ENCODE measurements at regions not wholly inside any gene's neighbourhood (a gene's known extent, or its start where the extent isn't known, plus 50 kb on each side); places are given as distances from the start of the nearest gene placed in this dataset.

- FAIRE-seq, result no peak
- no peak for DNase-seq (ENCODE audit: low spot score)
- Histone ChIP-seq H3K36me3 (replicated peaks in 1 of 2; ENCODE audit: control insufficient read depth in 1 of 2, insufficient read depth in 2 of 2, low read length in 2 of 2) (no peaks in the 10 kb centered on the region), H3K4me1 (ENCODE audit: insufficient read depth, low read length) (no peaks in the 10 kb centered on the region), H2AFZ (ENCODE audit: low read length) (no peak overlapping the region), H3K9ac (ENCODE audit: insufficient read depth, low read depth, low read length) (no peak overlapping the region), H3K27ac (ENCODE audit: extremely low read length, insufficient read depth, low read length) (no peak overlapping the region), H3K9me3 (ENCODE audit: low read length) (no peaks in the 10 kb centered on the region), H3K4me2 (ENCODE audit: low read depth, low read length) (no peak overlapping the region), H3K79me2 (ENCODE audit: insufficient read depth, low read length) (no peaks in the 10 kb centered on the region), H3K4me3 (replicated peaks in 1 of 3; ENCODE audit: insufficient read depth in 1 of 3, low read depth in 2 of 3, low read length in 3 of 3) (no peak overlapping the region), H3K27me3 (ENCODE audit: control insufficient read depth in 1 of 2, insufficient read depth in 2 of 2, low read length in 2 of 2) (no peaks in the 10 kb centered on the region), H4K20me1 (ENCODE audit: insufficient read depth, low read length) (no peaks in the 10 kb centered on the region)
- in situ Hi-C loops (cut with HindIII; ENCODE audit: extremely low pct_ligation_motif_present, low pct_unique_long_range_greater_than_20kb) (no loop called here), intact Hi-C loops (cut with micrococcal nuclease; ENCODE audit: unreplicated experiment) (no loop called here)
- ATAC-seq, result no peak
- WGBS (ENCODE audit: low lambda C conversion rate), result 11% methylated on average over 6 of the region's 6 CpGs
- BruUV-seq (replicated peaks), result no TSS peak
- CTCF ChIA-PET (ENCODE audit: low intra/inter-chr PET ratio, low total read pairs), result no interaction called here
- TF ChIP-seq ZNF503 (CRISPR knock-in tag; IDR thresholded peaks at IDR 0.05) (no peak), ZNF550 (CRISPR knock-in tag; IDR thresholded peaks at IDR 0.05; ENCODE audit: borderline replicate concordance) (no peak), SSRP1 (CRISPR knock-in tag; IDR thresholded peaks at IDR 0.05) (no peak), ZNF510 (CRISPR knock-in tag; IDR thresholded peaks at IDR 0.05; ENCODE audit: low read depth) (no peak), ZNF18 (CRISPR knock-in tag; IDR thresholded peaks at IDR 0.05; ENCODE audit: insufficient replicate concordance) (no peak), HNRNPL (IDR thresholded peaks at IDR 0.05; ENCODE audit: low read depth, low read length) (no peak)
- POLR2A ChIA-PET, result no interaction called here
Measured at GRCh38 chr17:22514315-22514714, 822.0 kb downstream of the KCNJ18 start.
